Smooth muscle cell (in vitro differentiated cells): ENCODE measurements at regions not wholly inside any gene's neighbourhood (a gene's known extent, or its start where the extent isn't known, plus 50 kb on each side); places are given as distances from the start of the nearest gene placed in this dataset.

Source experiments
- DNase-seq: peaks from one replicate; lab custom pipeline; 2025; ENCODE audit not compliant: unreplicated experiment; lab: John Stamatoyannopoulos, UW
- H2AFZ ChIP-seq: fragments of 200-600 bp; sonication (generic); 2 replicates; pipeline ENCODE4 v1.6.0; 2016; ENCODE audit warnings: antibody characterized with exemption, low read depth, mild to moderate bottlenecking
- H3F3A ChIP-seq: fragments of 200-600 bp; sonication (generic); 2 replicates; pipeline ENCODE4 v1.6.0; 2017; ENCODE audit warnings: antibody characterized with exemption, low read depth
- H3K27ac ChIP-seq: fragments of 200-600 bp; sonication (generic); 2 replicates; pipeline ENCODE4 v1.5.1; 2016; ENCODE audit warnings: low read depth, mild to moderate bottlenecking
- H3K27me3 ChIP-seq: fragments of 200-600 bp; sonication (generic); 2 replicates; pipeline ENCODE4 v1.6.1; 2016; ENCODE audit warnings: low read depth, mild to moderate bottlenecking
- H3K36me3 ChIP-seq: fragments of 200-600 bp; sonication (generic); 2 replicates; pipeline ENCODE4 v1.5.1; 2016; ENCODE audit warnings: low read depth
- H3K4me1 ChIP-seq: fragments of 200-600 bp; sonication (generic); 2 replicates; pipeline ENCODE4 v1.5.1; 2016; ENCODE audit warnings: low read depth
- H3K4me2 ChIP-seq: fragments of 200-600 bp; sonication (generic); 2 replicates; pipeline ENCODE4 v1.6.0; 2016; ENCODE audit warnings: mild to moderate bottlenecking
- H3K4me3 ChIP-seq: fragments of 200-600 bp; sonication (generic); 2 replicates; pipeline ENCODE4 v1.5.1; 2016; ENCODE audit warnings: mild to moderate bottlenecking
- H3K79me2 ChIP-seq: fragments of 200-600 bp; sonication (generic); 2 replicates; pipeline ENCODE4 v1.6.0; 2016; ENCODE audit warnings: low read depth, mild to moderate bottlenecking
- H3K9ac ChIP-seq: fragments of 200-600 bp; sonication (generic); 2 replicates; pipeline ENCODE4 v1.6.0; 2016; ENCODE audit warnings: low read depth
- H3K9me3 ChIP-seq: fragments of 200-600 bp; sonication (generic); replicated peaks from 2 replicates; pipeline ENCODE4 v1.5.1; 2016; ENCODE audit warnings: low read depth
- H4K20me1 ChIP-seq: fragments of 200-600 bp; sonication (generic); 2 replicates; pipeline ENCODE4 v1.6.0; 2016; ENCODE audit warnings: low read depth
- WGBS: methylation state at CpG from one replicate; pipeline ENCODE4 v1.1.7; 2016; ENCODE audit warnings: low lambda C conversion rate; 5-methylcytosine and 5-hydroxymethylcytosine counted together
- TF ChIP-seq, protein P1 (sequence below): fragments of 200-600 bp; sonication (generic); IDR thresholded peaks from 2 replicates; pipeline ENCODE4 v1.5.1; 2017; ENCODE audit warnings: borderline replicate concordance, mild to moderate bottlenecking, antibody characterized with exemption; ENCODE audit not compliant: insufficient read depth, poor library complexity, severe bottlenecking

DNA sequence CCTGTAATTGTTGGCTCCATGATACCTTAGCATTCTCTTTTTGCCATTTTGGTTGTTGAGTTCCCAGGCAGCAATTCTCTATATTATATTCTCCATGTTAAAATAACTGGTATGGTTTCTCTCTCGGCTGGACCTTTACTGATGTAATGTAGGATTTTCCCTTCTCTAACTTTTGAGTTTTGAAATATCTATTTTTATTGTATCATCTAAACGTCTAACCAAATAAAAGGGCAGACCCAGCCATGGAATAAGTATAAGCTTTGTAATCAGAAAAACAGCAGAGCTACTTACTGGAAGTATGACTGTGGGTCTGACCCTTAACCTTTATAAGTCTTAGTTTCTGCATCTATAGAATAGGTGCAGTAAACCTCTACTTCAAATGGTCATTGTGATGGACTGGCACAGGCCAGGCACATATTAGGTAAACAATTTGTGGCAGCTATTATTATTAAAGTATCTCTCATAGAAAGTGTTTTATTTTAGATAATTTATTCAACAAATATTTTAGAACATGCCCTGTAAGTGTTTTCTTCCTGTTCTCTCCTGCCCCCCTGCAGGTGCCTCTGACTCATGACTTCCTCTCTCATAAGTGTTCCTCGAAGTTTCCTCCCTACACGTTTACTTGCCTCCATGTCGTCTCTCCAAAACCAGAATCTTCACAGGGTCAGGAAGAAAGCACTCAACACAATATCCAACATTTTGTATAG lies 224.9 kb upstream of the FGGY start:
- WGBS: 58% methylated on average over 5 of the region's 5 CpGs
- TF ChIP-seq, protein P1, sequence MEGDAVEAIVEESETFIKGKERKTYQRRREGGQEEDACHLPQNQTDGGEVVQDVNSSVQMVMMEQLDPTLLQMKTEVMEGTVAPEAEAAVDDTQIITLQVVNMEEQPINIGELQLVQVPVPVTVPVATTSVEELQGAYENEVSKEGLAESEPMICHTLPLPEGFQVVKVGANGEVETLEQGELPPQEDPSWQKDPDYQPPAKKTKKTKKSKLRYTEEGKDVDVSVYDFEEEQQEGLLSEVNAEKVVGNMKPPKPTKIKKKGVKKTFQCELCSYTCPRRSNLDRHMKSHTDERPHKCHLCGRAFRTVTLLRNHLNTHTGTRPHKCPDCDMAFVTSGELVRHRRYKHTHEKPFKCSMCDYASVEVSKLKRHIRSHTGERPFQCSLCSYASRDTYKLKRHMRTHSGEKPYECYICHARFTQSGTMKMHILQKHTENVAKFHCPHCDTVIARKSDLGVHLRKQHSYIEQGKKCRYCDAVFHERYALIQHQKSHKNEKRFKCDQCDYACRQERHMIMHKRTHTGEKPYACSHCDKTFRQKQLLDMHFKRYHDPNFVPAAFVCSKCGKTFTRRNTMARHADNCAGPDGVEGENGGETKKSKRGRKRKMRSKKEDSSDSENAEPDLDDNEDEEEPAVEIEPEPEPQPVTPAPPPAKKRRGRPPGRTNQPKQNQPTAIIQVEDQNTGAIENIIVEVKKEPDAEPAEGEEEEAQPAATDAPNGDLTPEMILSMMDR: no peak
- H3K27ac ChIP-seq: no peak overlapping the region

DNA sequence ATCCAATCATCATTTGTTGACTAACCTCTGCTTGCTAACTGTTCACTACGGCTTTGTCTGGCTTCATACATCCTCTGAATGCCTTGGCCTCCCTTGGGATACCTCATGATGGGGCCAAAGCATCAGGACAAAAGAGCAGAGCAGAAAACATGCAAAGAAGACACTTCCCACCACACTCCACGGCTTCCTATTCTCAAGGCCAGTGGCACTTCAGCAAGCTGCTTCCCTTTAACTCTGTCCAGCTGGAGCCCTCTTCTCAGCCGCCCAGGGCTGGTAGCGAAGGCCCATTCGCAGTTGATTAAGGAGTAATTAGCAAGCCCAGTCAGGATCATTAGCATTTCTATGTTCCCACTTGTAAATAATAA lies 224.3 kb upstream of the FGGY start:
- Histone ChIP-seq H3K27me3 (no peaks in the 10 kb centered on the region), H3F3A (peaks cover 3% of the 10 kb centered on the region), H3K4me2 (no peak overlapping the region), H3K4me1 (peaks cover 5% of the 10 kb centered on the region), H3K9me3 (no peaks in the 10 kb centered on the region), H3K9ac (no peak overlapping the region), H2AFZ (no peak overlapping the region), H4K20me1 (no peaks in the 10 kb centered on the region), H3K27ac (no peak overlapping the region), H3K79me2 (no peaks in the 10 kb centered on the region), H3K36me3 (no peaks in the 10 kb centered on the region), H3K4me3 (no peak overlapping the region)
- WGBS: 76% methylated on average over 5 of the region's 5 CpGs
- no peak for DNase-seq
- TF ChIP-seq, protein P1: no peak

More for the DNA sequence above, 224.9 kb upstream of the FGGY start:
- Histone ChIP-seq H3K27me3 (no peaks in the 10 kb centered on the region), H3K79me2 (no peaks in the 10 kb centered on the region), H3K36me3 (no peaks in the 10 kb centered on the region), H2AFZ (no peak overlapping the region), H3K4me3 (no peak overlapping the region), H3K4me1 (peaks cover 5% of the 10 kb centered on the region), H4K20me1 (no peaks in the 10 kb centered on the region), H3K4me2 (no peak overlapping the region), H3K9me3 (no peaks in the 10 kb centered on the region), H3F3A (no peaks in the 10 kb centered on the region), H3K9ac (no peak overlapping the region)
- DNase-seq: no peak

DNA sequence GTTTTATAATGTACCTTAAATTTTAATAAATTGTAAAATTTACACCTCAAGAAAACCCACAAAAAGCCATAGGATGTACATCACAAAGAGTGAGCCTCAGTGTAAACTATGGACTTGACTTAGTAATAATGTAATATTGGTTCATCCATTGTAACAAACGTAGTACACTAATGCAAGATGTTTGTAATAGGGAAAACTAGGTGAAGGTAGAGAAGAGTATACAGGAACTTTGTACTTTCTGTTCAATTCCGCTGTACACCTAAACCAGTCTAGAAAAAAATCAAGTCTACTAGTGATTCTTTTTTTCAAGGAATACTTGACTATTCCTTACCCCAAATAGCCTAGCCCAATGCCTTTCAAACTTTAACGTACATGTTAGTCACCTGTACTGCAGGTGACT lies 222.3 kb upstream of the FGGY start:
- Histone ChIP-seq H3K79me2 (no peaks in the 10 kb centered on the region), H3K9ac (no peak overlapping the region), H3K4me3 (no peak overlapping the region), H3K4me2 (no peak overlapping the region), H3F3A (peaks cover 4% of the 10 kb centered on the region), H3K4me1 (peaks cover 19% of the 10 kb centered on the region), H3K9me3 (no peaks in the 10 kb centered on the region), H3K27ac (no peak overlapping the region), H2AFZ (no peak overlapping the region), H3K27me3 (no peaks in the 10 kb centered on the region), H4K20me1 (no peaks in the 10 kb centered on the region), H3K36me3 (no peaks in the 10 kb centered on the region)
- TF ChIP-seq, protein P1: no peak
- DNase-seq: no peak
- 73% methylated on average over 3 of the region's 3 CpGs for WGBS

DNA sequence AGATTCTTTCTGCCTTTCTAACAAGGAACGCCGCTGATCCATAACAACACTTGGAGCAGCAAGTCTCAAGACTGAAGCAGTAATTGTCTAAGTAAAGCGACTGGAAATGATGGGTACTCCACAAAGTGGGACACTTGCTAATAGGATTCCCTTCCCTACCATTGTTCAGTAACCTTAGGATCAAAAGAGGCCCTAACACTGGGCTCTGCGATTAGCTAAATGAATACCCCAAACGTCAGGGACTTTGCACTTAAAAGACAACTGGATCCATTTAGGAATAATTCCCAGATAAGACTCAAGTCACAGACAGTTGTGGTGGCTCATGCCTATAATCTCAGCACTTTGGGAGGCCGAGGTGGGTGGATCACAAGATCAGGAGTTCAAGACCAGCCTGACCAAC lies 221.9 kb upstream of the FGGY start:
- no peak overlapping the region for H3K4me2 ChIP-seq
- 69% methylated on average over 6 of the region's 6 CpGs for WGBS

More for the DNA sequence above, 221.9 kb upstream of the FGGY start:
- Histone ChIP-seq H3K27me3 (no peaks in the 10 kb centered on the region), H3K79me2 (no peaks in the 10 kb centered on the region), H3K4me1 (peaks cover 23% of the 10 kb centered on the region), H3K9me3 (no peaks in the 10 kb centered on the region), H4K20me1 (no peaks in the 10 kb centered on the region), H3K9ac (no peak overlapping the region), H3K4me3 (no peak overlapping the region), H3K27ac (no peak overlapping the region), H3F3A (peaks cover 7% of the 10 kb centered on the region), H2AFZ (no peak overlapping the region), H3K36me3 (no peaks in the 10 kb centered on the region)
- no peak for DNase-seq
- TF ChIP-seq, protein P1: no peak
